ENCODE measurements at regions not wholly inside any gene's neighbourhood (a gene's known extent, or its start where the extent isn't known, plus 50 kb on each side); places are given as distances from the start of the nearest gene placed in this dataset.
A peak's percentile ranks its signal among the peaks of the same experiment; 100 is the strongest.
"Not testable (repeated sequence)": the region's sequence is repeated elsewhere in the genome, so short reads cannot be mapped to it uniquely, and the experiment has no call there.

- Histone ChIP-seq H3K36me3 (no peaks in the 10 kb centered on the region), H3K27ac (no peak overlapping the region), H3K4me1 (peaks cover 11% of the 10 kb centered on the region), H3K27me3 (no peaks in the 10 kb centered on the region), H3K4me3 (no peak overlapping the region), H3K9me3 (no peaks in the 10 kb centered on the region)
- ATAC-seq (no peak), DNase-seq (no peak)
- TF ChIP-seq CTCF (IDR thresholded peaks at IDR 0.05), result no peak
- intact Hi-C loops (cut with DNase I), result no loop called here
These were observed 97.4 kb upstream of the IPO9 start for GRCh38 chr1:201731592-201731991.

- DNase-seq (no peak), ATAC-seq (peak; percentile 45)
- TF ChIP-seq CTCF (IDR thresholded peaks at IDR 0.05), result no peak
- Histone ChIP-seq H3K27me3 (no peaks in the 10 kb centered on the region), H3K4me1 (peaks cover 9% of the 10 kb centered on the region), H3K4me3 (no peak overlapping the region), H3K9me3 (no peaks in the 10 kb centered on the region), H3K36me3 (no peaks in the 10 kb centered on the region), H3K27ac (no peak overlapping the region)
- intact Hi-C loops (cut with DNase I), result no loop called here
These were observed 96.6 kb upstream of the IPO9 start for GRCh38 chr1:201732351-201732750.

GRCh38 chr1:201734221-201734620 lies 94.7 kb upstream of the IPO9 start:
- H3K9me3 ChIP-seq; H3K36me3 ChIP-seq; H3K27me3 ChIP-seq; DNase-seq; H3K4me3 ChIP-seq; intact Hi-C loops (cut with DNase I); H3K27ac ChIP-seq; ATAC-seq: not testable (repeated sequence)
- peaks cover 12% of the 10 kb centered on the region for H3K4me1 ChIP-seq

- no peak for DNase-seq
- intact Hi-C loops (cut with DNase I), result no loop called here
- ATAC-seq, result no peak
- TF ChIP-seq CTCF (IDR thresholded peaks at IDR 0.05), result no peak
- peaks cover 14% of the 10 kb centered on the region for H3K4me1 ChIP-seq
- H3K9me3 ChIP-seq, result no peaks in the 10 kb centered on the region
- no peak overlapping the region for H3K4me3 ChIP-seq
- no peak overlapping the region for H3K27ac ChIP-seq
- no peaks in the 10 kb centered on the region for H3K36me3 ChIP-seq
- H3K27me3 ChIP-seq, result no peaks in the 10 kb centered on the region
These were observed 94.2 kb upstream of the IPO9 start for GRCh38 chr1:201734786-201735185.

- intact Hi-C loops (cut with DNase I), result no loop called here
- no peak for ATAC-seq
These were observed 92.1 kb upstream of the IPO9 start for GRCh38 chr1:201736707-201737320.

More at GRCh38 chr1:201736707-201737320, 92.1 kb upstream of the IPO9 start:
- H3K9me3 ChIP-seq, result no peaks in the 10 kb centered on the region
- peaks cover 24% of the 10 kb centered on the region for H3K4me1 ChIP-seq
- no peak for TF ChIP-seq CTCF (IDR thresholded peaks at IDR 0.05)
- no peak overlapping the region for H3K4me3 ChIP-seq
- no peak for DNase-seq
- H3K36me3 ChIP-seq, result no peaks in the 10 kb centered on the region
- no peaks in the 10 kb centered on the region for H3K27me3 ChIP-seq
- no peak overlapping the region for H3K27ac ChIP-seq

All from upper lobe of right lung (tissue), 1 donor.